ENCODE measurements at regions not wholly inside any gene's neighbourhood (a gene's known extent, or its start where the extent isn't known, plus 50 kb on each side); places are given as distances from the start of the nearest gene placed in this dataset.

DNA sequence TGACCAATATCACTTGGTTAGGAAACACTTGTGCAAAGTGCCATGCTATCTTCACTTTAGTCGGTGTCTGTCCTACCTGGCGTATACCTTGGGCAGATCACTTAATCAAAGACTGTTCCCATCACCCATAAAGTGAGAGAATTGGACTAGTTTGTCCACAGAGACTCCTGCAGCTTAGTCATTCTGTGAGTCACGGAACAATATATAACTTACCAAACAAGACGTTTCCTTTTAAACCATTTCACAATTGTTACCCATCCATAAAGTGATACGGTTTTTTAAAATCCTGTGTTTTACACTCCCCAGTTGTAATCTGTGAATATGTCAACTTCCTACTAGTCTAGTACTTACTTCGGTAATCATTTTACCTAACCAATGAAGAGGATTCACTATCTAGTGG is 499.3 kb upstream of the SMIM21 start:
- no peak for DNase-seq
- intact Hi-C loops (cut with DNase I) = no loop called here

DNA sequence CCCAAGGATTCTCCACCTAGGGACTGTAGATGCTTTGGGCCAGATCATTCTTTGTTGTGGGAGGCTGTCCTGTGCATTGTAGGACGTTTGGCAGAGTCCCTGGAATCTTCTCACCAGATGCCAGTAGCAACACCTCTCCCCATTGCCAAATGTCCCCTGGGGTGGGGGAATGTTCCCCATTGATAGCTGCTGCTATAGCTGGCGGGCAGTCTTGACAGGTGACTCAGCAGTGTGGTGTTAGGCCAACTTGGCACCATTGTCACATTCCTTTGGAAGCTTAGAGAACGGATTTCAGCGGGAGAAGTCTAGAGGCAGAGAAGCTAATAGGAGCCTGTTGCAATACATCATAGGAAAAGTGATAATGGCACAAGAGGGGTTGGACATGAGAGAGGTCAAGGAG is 495.7 kb upstream of the SMIM21 start:
- no peaks in the 10 kb centered on the region for H3K27me3 ChIP-seq
- H3K9me3 ChIP-seq = no peaks in the 10 kb centered on the region
- no peaks in the 10 kb centered on the region for H3K36me3 ChIP-seq
- peaks cover 3% of the 10 kb centered on the region for H3K4me1 ChIP-seq
- H3K27ac ChIP-seq = no peak overlapping the region
- intact Hi-C loops (cut with DNase I) = no loop called here
- H3K4me3 ChIP-seq = no peak overlapping the region
- TF ChIP-seq, protein P1, sequence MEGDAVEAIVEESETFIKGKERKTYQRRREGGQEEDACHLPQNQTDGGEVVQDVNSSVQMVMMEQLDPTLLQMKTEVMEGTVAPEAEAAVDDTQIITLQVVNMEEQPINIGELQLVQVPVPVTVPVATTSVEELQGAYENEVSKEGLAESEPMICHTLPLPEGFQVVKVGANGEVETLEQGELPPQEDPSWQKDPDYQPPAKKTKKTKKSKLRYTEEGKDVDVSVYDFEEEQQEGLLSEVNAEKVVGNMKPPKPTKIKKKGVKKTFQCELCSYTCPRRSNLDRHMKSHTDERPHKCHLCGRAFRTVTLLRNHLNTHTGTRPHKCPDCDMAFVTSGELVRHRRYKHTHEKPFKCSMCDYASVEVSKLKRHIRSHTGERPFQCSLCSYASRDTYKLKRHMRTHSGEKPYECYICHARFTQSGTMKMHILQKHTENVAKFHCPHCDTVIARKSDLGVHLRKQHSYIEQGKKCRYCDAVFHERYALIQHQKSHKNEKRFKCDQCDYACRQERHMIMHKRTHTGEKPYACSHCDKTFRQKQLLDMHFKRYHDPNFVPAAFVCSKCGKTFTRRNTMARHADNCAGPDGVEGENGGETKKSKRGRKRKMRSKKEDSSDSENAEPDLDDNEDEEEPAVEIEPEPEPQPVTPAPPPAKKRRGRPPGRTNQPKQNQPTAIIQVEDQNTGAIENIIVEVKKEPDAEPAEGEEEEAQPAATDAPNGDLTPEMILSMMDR (IDR thresholded peaks at IDR 0.05) = no peak
- ATAC-seq = peak; percentile 94
- peak; percentile 71 for DNase-seq

More for the DNA sequence above, 499.3 kb upstream of the SMIM21 start:
- Histone ChIP-seq H3K9me3 (no peaks in the 10 kb centered on the region), H3K36me3 (no peaks in the 10 kb centered on the region), H3K27me3 (no peaks in the 10 kb centered on the region), H3K4me1 (peaks cover 3% of the 10 kb centered on the region), H3K27ac (no peak overlapping the region), H3K4me3 (no peak overlapping the region)
- ATAC-seq = no peak
- TF ChIP-seq, protein P1 (IDR thresholded peaks at IDR 0.05) = no peak

DNA sequence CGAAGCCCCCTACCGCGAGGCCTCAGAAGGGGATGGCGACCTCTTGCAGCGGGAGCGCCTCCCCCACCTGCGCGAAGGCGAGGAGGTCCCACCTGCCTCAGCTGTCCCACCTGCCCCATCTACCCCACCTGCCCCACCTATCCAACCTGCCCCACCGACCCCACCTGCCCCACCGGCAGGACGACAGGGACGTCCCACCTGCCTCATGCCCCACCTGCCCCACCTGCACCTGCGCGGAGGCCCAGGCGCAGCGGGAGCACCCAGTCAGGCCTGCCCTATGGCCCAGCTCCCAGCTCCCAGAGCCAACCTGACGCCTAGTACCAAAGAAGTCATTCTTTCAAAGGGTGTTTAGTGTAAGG is 489.1 kb upstream of the SMIM21 start:
- Histone ChIP-seq H3K9me3 (no peaks in the 10 kb centered on the region), H3K4me1 (no peaks in the 10 kb centered on the region), H3K4me3 (peak overlapping the region; percentile 43), H3K36me3 (no peaks in the 10 kb centered on the region), H3K27ac (no peak overlapping the region), H3K27me3 (peaks cover 13% of the 10 kb centered on the region)
- ATAC-seq (peak; percentile 37), DNase-seq (no peak)
- TF ChIP-seq, protein P1 (IDR thresholded peaks at IDR 0.05) = no peak
- intact Hi-C loops (cut with DNase I) = no loop called here

DNA sequence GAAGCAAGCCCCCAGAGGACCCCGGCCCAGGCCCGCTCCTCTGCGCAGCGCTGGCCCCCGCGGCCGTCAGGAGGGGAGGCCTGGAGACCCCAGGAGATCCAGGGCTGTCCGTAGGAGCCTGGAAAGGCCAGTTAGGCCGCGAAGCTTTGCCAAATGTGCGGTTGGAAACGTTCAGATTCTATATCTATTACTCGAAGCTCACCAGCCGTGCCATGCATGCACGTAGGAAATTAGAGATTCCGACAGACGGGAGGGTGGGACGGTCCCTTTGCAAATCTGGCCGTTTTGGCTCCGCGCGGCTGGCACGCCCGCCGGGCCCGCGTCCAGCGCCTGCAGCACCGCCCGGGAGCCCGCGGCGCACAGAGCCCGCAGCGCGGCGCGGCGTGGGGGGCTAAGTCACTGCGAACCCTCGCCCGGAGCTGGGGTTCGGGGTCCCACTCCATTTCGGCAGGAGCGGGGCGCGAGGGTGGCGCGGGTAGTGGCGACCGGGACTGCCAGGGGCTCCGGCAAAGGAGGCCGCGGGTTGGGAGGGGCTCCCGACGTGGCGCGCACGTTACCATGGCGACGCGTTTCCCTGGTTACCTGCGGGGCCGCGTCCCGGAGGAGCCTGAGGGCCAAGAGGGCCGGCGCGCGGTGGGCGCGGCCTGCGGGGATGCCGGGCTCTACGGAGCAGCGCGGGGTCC is 488.6 kb upstream of the SMIM21 start:
- H3K36me3 ChIP-seq = no peaks in the 10 kb centered on the region
- H3K4me3 ChIP-seq = peak overlapping the region; percentile 43
- H3K27me3 ChIP-seq = peaks cover 13% of the 10 kb centered on the region
- H3K27ac ChIP-seq = no peak overlapping the region
- ATAC-seq (peak; percentile 39), DNase-seq (no peak)
- H3K4me1 ChIP-seq = no peaks in the 10 kb centered on the region
- TF ChIP-seq, protein P1 (IDR thresholded peaks at IDR 0.05) = no peak
- H3K9me3 ChIP-seq = no peaks in the 10 kb centered on the region
- intact Hi-C loops (cut with DNase I) = no loop called here

DNA sequence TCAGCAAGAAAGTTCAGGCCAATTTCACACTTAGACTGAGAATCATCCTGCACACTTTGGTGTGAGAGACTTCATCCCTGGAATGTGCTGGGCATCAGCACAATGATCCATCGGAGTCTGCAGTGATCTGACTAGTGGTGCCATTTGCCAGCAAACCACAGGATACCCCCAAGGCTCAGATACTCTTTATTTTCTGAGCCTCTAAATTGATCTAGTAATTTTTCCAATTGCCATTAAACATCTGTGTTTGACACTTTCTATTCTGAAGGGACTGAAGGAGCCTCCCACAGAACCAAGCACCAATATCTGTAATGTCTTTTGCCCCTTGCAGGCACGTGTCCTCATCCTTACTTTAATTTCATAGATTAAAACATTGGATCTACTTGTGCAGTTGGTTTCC is 485.3 kb upstream of the SMIM21 start:
- Histone ChIP-seq H3K4me3 (no peak overlapping the region), H3K27me3 (peaks cover 13% of the 10 kb centered on the region), H3K4me1 (no peaks in the 10 kb centered on the region), H3K9me3 (no peaks in the 10 kb centered on the region), H3K36me3 (no peaks in the 10 kb centered on the region), H3K27ac (no peak overlapping the region)
- TF ChIP-seq, protein P1 (IDR thresholded peaks at IDR 0.05) = no peak
- intact Hi-C loops (cut with DNase I) = no loop called here
- DNase-seq (no peak), ATAC-seq (no peak)

DNA sequence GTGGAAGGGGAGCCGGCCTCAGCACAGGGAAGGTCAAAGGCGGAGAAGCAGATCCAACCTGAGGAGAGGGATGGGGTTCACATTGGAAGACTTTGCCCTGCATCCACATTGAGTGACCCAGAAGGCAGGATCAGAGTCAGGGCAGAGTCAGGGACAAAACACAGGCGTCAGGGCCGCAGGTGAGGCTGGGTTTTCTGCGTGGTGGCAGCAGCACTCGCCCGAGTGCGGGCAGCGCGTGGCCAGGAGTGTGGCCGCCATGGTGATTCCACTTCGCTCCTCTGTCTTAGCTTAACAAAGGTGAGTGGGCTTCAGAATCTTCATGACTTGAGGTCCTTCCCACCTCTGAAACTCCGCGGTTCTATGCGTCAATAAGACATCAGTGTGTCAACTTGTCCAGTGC is 476.9 kb upstream of the SMIM21 start:
- intact Hi-C loops (cut with DNase I) = no loop called here
- DNase-seq = no peak

More for the DNA sequence above, 476.9 kb upstream of the SMIM21 start:
- no peaks in the 10 kb centered on the region for H3K27me3 ChIP-seq
- TF ChIP-seq, protein P1 (IDR thresholded peaks at IDR 0.05) = no peak
- H3K9me3 ChIP-seq = no peaks in the 10 kb centered on the region
- H3K27ac ChIP-seq = no peak overlapping the region
- H3K36me3 ChIP-seq = no peaks in the 10 kb centered on the region
- no peaks in the 10 kb centered on the region for H3K4me1 ChIP-seq
- ATAC-seq = no peak
- H3K4me3 ChIP-seq = no peak overlapping the region
